Endothelial cell of umbilical vein (primary cell): ENCODE measurements at regions not wholly inside any gene's neighbourhood (a gene's known extent, or its start where the extent isn't known, plus 50 kb on each side); places are given as distances from the start of the nearest gene placed in this dataset.

Experiments
- BruUV-seq: library from RNA; stranded (reverse); fragments of 400-500 nt; replicated peaks from 2 replicates; lab custom pipeline; 2021; lab: Mats Ljungman, UMichigan
- CTCF ChIA-PET: fragments of 300-600, 350-600 bp; sonication (Branson Sonifier 250); formaldehyde crosslinking; loops from one replicate; lab custom pipeline; 2021; ENCODE audit warnings: antibody characterized with exemption, inconsistent platforms; lab: Charles Lee
- POLR2A ChIA-PET: fragments of 300-600, 350-600 bp; sonication (Branson Sonifier 250); formaldehyde crosslinking; loops from one replicate; lab custom pipeline; 2021; ENCODE audit warnings: antibody characterized with exemption, inconsistent platforms; lab: Charles Lee
- DNase-seq: peaks from one replicate; pipeline ENCODE4 v3.0.0-alpha.2; 2011; ENCODE audit warnings: low read depth, low spot score
- FAIRE-seq: peaks from 2 replicates; lab custom pipeline; 2011; peaks lifted over from hg19 to GRCh38; lab: Jason Lieb, UNC
- H2AFZ ChIP-seq: 2 replicates; pipeline ENCODE4 v1.6.0; 2012; ENCODE audit warnings: low read depth, low read length, control low read depth, inconsistent platforms
- H3K27ac ChIP-seq: 2 replicates; pipeline ENCODE4 v1.5.1; 2011; ENCODE audit warnings: low read depth, mild to moderate bottlenecking, control low read depth, low read length, moderate library complexity; ENCODE audit not compliant: insufficient read depth
- H3K27me3 ChIP-seq, 2 experiments: 2 replicates each; pipeline versions ENCODE4 v1.6.0 to v1.6.1; 2011; ENCODE audit warnings: low read length in 2 of 2, mixed read lengths in 1 of 2; ENCODE audit not compliant: control insufficient read depth in 2 of 2, insufficient read depth in 2 of 2
- H3K36me3 ChIP-seq, 2 experiments: 2 replicates in 1 of 2; 3 replicates in 1 of 2; pipeline ENCODE4 v1.5.1; 2011; ENCODE audit warnings: low read length in 2 of 2, mild to moderate bottlenecking in 1 of 2, moderate library complexity in 1 of 2; ENCODE audit not compliant: control insufficient read depth in 2 of 2, insufficient read depth in 2 of 2; ENCODE audit errors: extremely low read depth in 1 of 2
- H3K4me1 ChIP-seq: 3 replicates; pipeline ENCODE4 v1.5.1; 2011; ENCODE audit warnings: mild to moderate bottlenecking, low read length; ENCODE audit not compliant: control insufficient read depth, insufficient read depth; ENCODE audit errors: extremely low read depth
- H3K4me2 ChIP-seq: 2 replicates; pipeline ENCODE4 v1.6.1; 2011; ENCODE audit warnings: low read length, control low read depth, mixed read lengths; ENCODE audit not compliant: insufficient read depth
- H3K4me3 ChIP-seq, 3 experiments: fragments of 200-600 bp in 1 of 3; sonication (generic), shearing (Covaris generic) in 1 of 3; replicated peaks in 1 of 3; 2 replicates each; pipeline ENCODE4 v1.5.1; 2011 to 2016; ENCODE audit warnings: control low read depth in 3 of 3, low read length in 3 of 3, mild to moderate bottlenecking in 2 of 3, inconsistent platforms in 1 of 3, low read depth in 1 of 3, moderate library complexity in 1 of 3; ENCODE audit not compliant: insufficient read depth in 1 of 3
- H3K79me2 ChIP-seq: 2 replicates; pipeline ENCODE4 v1.6.0; 2012; ENCODE audit warnings: low read length, inconsistent platforms; ENCODE audit not compliant: control insufficient read depth, insufficient read depth
- H3K9ac ChIP-seq: replicated peaks from 2 replicates; pipeline ENCODE3; 2011; ENCODE audit warnings: low read length, control low read depth; ENCODE audit not compliant: insufficient read depth; ENCODE audit errors: extremely low read depth
- H3K9me1 ChIP-seq: replicated peaks from 3 replicates; pipeline ENCODE4 v1.6.0; 2011; ENCODE audit warnings: mild to moderate bottlenecking, low read length; ENCODE audit not compliant: control insufficient read depth, insufficient read depth; ENCODE audit errors: extremely low read depth
- H3K9me3 ChIP-seq: replicated peaks from 2 replicates; pipeline ENCODE4 v1.5.1; 2012; ENCODE audit warnings: low read length, inconsistent platforms; ENCODE audit not compliant: control insufficient read depth, insufficient read depth
- H4K20me1 ChIP-seq: replicated peaks from 2 replicates; pipeline ENCODE3; 2011; ENCODE audit warnings: mild to moderate bottlenecking, low read length; ENCODE audit not compliant: control insufficient read depth, insufficient read depth; ENCODE audit errors: extremely low read depth
- CTCF ChIP-seq, 2 donors: IDR thresholded peaks; 1 replicate in 1 of 2; 2 replicates in 1 of 2; pipeline ENCODE4 v1.5.1; 2011; ENCODE audit warnings: low read length in 2 of 2, mild to moderate bottlenecking in 2 of 2, moderate library complexity in 2 of 2, control low read depth in 1 of 2, inconsistent platforms in 1 of 2, low read depth in 1 of 2; ENCODE audit not compliant: insufficient read depth in 1 of 2; ENCODE audit errors: extremely low read depth in 1 of 2
- EZH2 ChIP-seq: IDR thresholded peaks from 2 replicates; pipeline ENCODE4 v1.6.1; 2012; ENCODE audit warnings: borderline replicate concordance, low read depth, mild to moderate bottlenecking, moderate library complexity, low read length, inconsistent platforms; ENCODE audit not compliant: severe bottlenecking
- FOS ChIP-seq: IDR thresholded peaks from 2 replicates; pipeline ENCODE4 v1.6.1; 2011; ENCODE audit warnings: mild to moderate bottlenecking, low read length, moderate library complexity, borderline replicate concordance; ENCODE audit not compliant: insufficient read depth
- GATA2 ChIP-seq: IDR thresholded peaks from 2 replicates; pipeline ENCODE4 v1.7.0; 2011; ENCODE audit warnings: low read depth, mild to moderate bottlenecking, moderate library complexity, mixed read lengths, low read length; ENCODE audit not compliant: insufficient read length, insufficient read depth
- JUN ChIP-seq: IDR thresholded peaks from 2 replicates; pipeline ENCODE4 v1.6.1; 2011; ENCODE audit warnings: borderline replicate concordance, low read depth; ENCODE audit not compliant: insufficient read length, insufficient read depth
- MAX ChIP-seq: IDR thresholded peaks from 2 replicates; pipeline ENCODE4 v1.6.1; 2011; ENCODE audit not compliant: insufficient read depth, insufficient read length
- MYC ChIP-seq: IDR thresholded peaks from one replicate; pipeline ENCODE4 v1.6.1; 2011; ENCODE audit warnings: mild to moderate bottlenecking, low read depth, low read length
- POLR2A ChIP-seq: IDR thresholded peaks from 2 replicates; pipeline ENCODE4 v1.6.1; 2012; ENCODE audit warnings: low read depth, mild to moderate bottlenecking, control low read depth, low read length
- POLR2AphosphoS5 ChIP-seq: IDR thresholded peaks from 2 replicates; pipeline ENCODE4 v1.6.1; 2012; ENCODE audit warnings: low read depth, mild to moderate bottlenecking, control low read depth, low read length, moderate library complexity; ENCODE audit not compliant: insufficient read depth
- dilution Hi-C: fragments of 300-500 bp; cut with MboI; formaldehyde crosslinking; loops from one replicate; pipeline ENCODE4 v1.15.0; 2019; ENCODE audit warnings: low sequenced_read_pairs; ENCODE audit not compliant: extremely low pct_ligation_motif_present
- intact Hi-C: fragments of 100-400 bp; cut with micrococcal nuclease; formaldehyde crosslinking; loops from one replicate; pipeline ENCODE4 v1.10.0; 2022

- no peak for TF ChIP-seq FOS
- TF ChIP-seq MAX: no peak
- TF ChIP-seq CTCF (IDR thresholded peaks at IDR 0.05; ENCODE audit: extremely low read depth in 1 of 2, insufficient read depth in 1 of 2, low read depth in 1 of 2, low read length in 2 of 2): no peak
- no peak for TF ChIP-seq JUN
- no peak for TF ChIP-seq GATA2
- no peak for TF ChIP-seq MYC
- no peak for TF ChIP-seq POLR2A
- TF ChIP-seq POLR2AphosphoS5: no peak
- no peak for TF ChIP-seq EZH2
- H3K27ac ChIP-seq: no peak overlapping the region
- no peak overlapping the region for H3K9ac ChIP-seq
- CTCF ChIA-PET: no interaction called here
- no peaks in the 10 kb centered on the region for H3K27me3 ChIP-seq
- BruUV-seq: no TSS peak
- H3K9me3 ChIP-seq: no peaks in the 10 kb centered on the region
- no peaks in the 10 kb centered on the region for H3K79me2 ChIP-seq
- H3K4me3 ChIP-seq: no peak overlapping the region
- DNase-seq (no peak), FAIRE-seq (no peak)
- no peaks in the 10 kb centered on the region for H3K36me3 ChIP-seq
- H4K20me1 ChIP-seq: no peaks in the 10 kb centered on the region
- dilution Hi-C loops (no loop called here), intact Hi-C loops (no loop called here)
- no peak overlapping the region for H2AFZ ChIP-seq
- H3K9me1 ChIP-seq: no peaks in the 10 kb centered on the region
- no peaks in the 10 kb centered on the region for H3K4me1 ChIP-seq
- H3K4me2 ChIP-seq: no peak overlapping the region
- POLR2A ChIA-PET: no interaction called here
These were observed 201.4 kb upstream of the FMR1 start for GRCh38 chrX:147710301-147710700.
